ENCODE measurements at regions not wholly inside any gene's neighbourhood (a gene's known extent, or its start where the extent isn't known, plus 50 kb on each side); places are given as distances from the start of the nearest gene placed in this dataset.
A peak's percentile ranks its signal among the peaks of the same experiment; 100 is the strongest.

- Histone ChIP-seq H3K4me1 (peaks cover 90% of the 10 kb centered on the region), H3K9me3 (ENCODE audit: low read depth) (no peaks in the 10 kb centered on the region), H3K36me3 (no peaks in the 10 kb centered on the region), H3K79me2 (ENCODE audit: low read depth) (peaks cover 29% of the 10 kb centered on the region), H4K20me1 (ENCODE audit: low read depth) (no peaks in the 10 kb centered on the region), H3K4me3 (peak overlapping the region; percentile 24), H3K27ac (peak overlapping the region; percentile 95), H3F3A (ENCODE audit: low read depth) (peaks cover 62% of the 10 kb centered on the region), H3K9ac (no peak overlapping the region), H3K27me3 (no peaks in the 10 kb centered on the region), H3K4me2 (peak overlapping the region; percentile 71), H2AFZ (replicated peaks) (no peak overlapping the region)
- no peak overlapping the region for H3K4me3 Mint-ChIP-seq
- H3K27ac Mint-ChIP-seq, result peak overlapping the region; percentile 26
- H3K4me1 Mint-ChIP-seq, result peaks cover 57% of the 10 kb centered on the region
- peak; percentile 45 for TF ChIP-seq EZH2phosphoT487 (IDR thresholded peaks at IDR 0.05)
- no peak for TF ChIP-seq EZH2 (IDR thresholded peaks at IDR 0.05)
- no peak for TF ChIP-seq CTCF (IDR thresholded peaks at IDR 0.05)
- no peaks in the 10 kb centered on the region for H3K9me3 Mint-ChIP-seq
- no peaks in the 10 kb centered on the region for H3K36me3 Mint-ChIP-seq
- no peaks in the 10 kb centered on the region for H3K27me3 Mint-ChIP-seq (ENCODE audit: insufficient read depth, low read depth)
- peak; percentile 87 for DNase-seq (ENCODE audit: low spot score)
Measured at GRCh38 chr5:110256298-110256697, 470.2 kb downstream of the TMEM232 start.

- Histone ChIP-seq H3K9me3 (ENCODE audit: low read depth) (no peaks in the 10 kb centered on the region), H3K27ac (peak overlapping the region; percentile 95), H3K36me3 (no peaks in the 10 kb centered on the region), H3K4me2 (peak overlapping the region; percentile 71), H2AFZ (replicated peaks) (no peak overlapping the region), H3F3A (ENCODE audit: low read depth) (peaks cover 57% of the 10 kb centered on the region), H3K4me3 (peak overlapping the region; percentile 23), H3K9ac (no peak overlapping the region), H3K79me2 (ENCODE audit: low read depth) (peaks cover 19% of the 10 kb centered on the region), H4K20me1 (ENCODE audit: low read depth) (no peaks in the 10 kb centered on the region), H3K4me1 (peaks cover 74% of the 10 kb centered on the region), H3K27me3 (no peaks in the 10 kb centered on the region)
- no peaks in the 10 kb centered on the region for H3K9me3 Mint-ChIP-seq
- H3K27me3 Mint-ChIP-seq (ENCODE audit: insufficient read depth, low read depth), result no peaks in the 10 kb centered on the region
- peak overlapping the region; percentile 65 for H3K4me3 Mint-ChIP-seq
- peak; percentile 49 for DNase-seq (ENCODE audit: low spot score)
- peak overlapping the region; percentile 70 for H3K27ac Mint-ChIP-seq
- peaks cover 47% of the 10 kb centered on the region for H3K4me1 Mint-ChIP-seq
- TF ChIP-seq CTCF (IDR thresholded peaks at IDR 0.05) (no peak), EZH2phosphoT487 (IDR thresholded peaks at IDR 0.05) (no peak), EZH2 (IDR thresholded peaks at IDR 0.05) (no peak)
- H3K36me3 Mint-ChIP-seq, result no peaks in the 10 kb centered on the region
Measured at GRCh38 chr5:110257971-110258370, 468.5 kb downstream of the TMEM232 start.

- Histone ChIP-seq H4K20me1 (ENCODE audit: low read depth) (no peaks in the 10 kb centered on the region), H3K27ac (peak overlapping the region; percentile 95), H3K4me3 (no peak overlapping the region), H3K4me1 (peaks cover 67% of the 10 kb centered on the region), H3K27me3 (no peaks in the 10 kb centered on the region), H3F3A (ENCODE audit: low read depth) (peaks cover 57% of the 10 kb centered on the region), H3K9ac (no peak overlapping the region), H3K36me3 (no peaks in the 10 kb centered on the region), H3K9me3 (ENCODE audit: low read depth) (no peaks in the 10 kb centered on the region), H2AFZ (replicated peaks) (no peak overlapping the region), H3K79me2 (ENCODE audit: low read depth) (peaks cover 15% of the 10 kb centered on the region), H3K4me2 (peak overlapping the region; percentile 71)
- DNase-seq (ENCODE audit: low spot score), result peak; percentile 64
- H3K4me1 Mint-ChIP-seq, result peaks cover 47% of the 10 kb centered on the region
- no peaks in the 10 kb centered on the region for H3K9me3 Mint-ChIP-seq
- peak overlapping the region; percentile 65 for H3K4me3 Mint-ChIP-seq
- no peaks in the 10 kb centered on the region for H3K36me3 Mint-ChIP-seq
- H3K27me3 Mint-ChIP-seq (ENCODE audit: insufficient read depth, low read depth), result no peaks in the 10 kb centered on the region
- TF ChIP-seq EZH2phosphoT487 (IDR thresholded peaks at IDR 0.05) (no peak), EZH2 (IDR thresholded peaks at IDR 0.05) (no peak), CTCF (IDR thresholded peaks at IDR 0.05) (no peak)
- peak overlapping the region; percentile 70 for H3K27ac Mint-ChIP-seq
Measured at GRCh38 chr5:110258460-110259216, 467.8 kb downstream of the TMEM232 start.

Measured in neural progenitor cell (in vitro differentiated cells).